MM.1S (cell line): ENCODE measurements at regions not wholly inside any gene's neighbourhood (a gene's known extent, or its start where the extent isn't known, plus 50 kb on each side); places are given as distances from the start of the nearest gene placed in this dataset.

Experiments used
- EZH2phosphoT487 ChIP-seq: fragments of 300-600 bp; sonication (generic); IDR thresholded peaks from 2 replicates; pipeline ENCODE4 v1.6.1; 2018; ENCODE audit warnings: antibody characterized with exemption, low read length
- TF ChIP-seq, protein P1 (sequence below): fragments of 300-600 bp; sonication (generic); IDR thresholded peaks from 2 replicates; pipeline ENCODE4 v1.5.1; 2016; ENCODE audit warnings: antibody characterized with exemption, low read length, mixed read lengths

- TF ChIP-seq, protein P1, sequence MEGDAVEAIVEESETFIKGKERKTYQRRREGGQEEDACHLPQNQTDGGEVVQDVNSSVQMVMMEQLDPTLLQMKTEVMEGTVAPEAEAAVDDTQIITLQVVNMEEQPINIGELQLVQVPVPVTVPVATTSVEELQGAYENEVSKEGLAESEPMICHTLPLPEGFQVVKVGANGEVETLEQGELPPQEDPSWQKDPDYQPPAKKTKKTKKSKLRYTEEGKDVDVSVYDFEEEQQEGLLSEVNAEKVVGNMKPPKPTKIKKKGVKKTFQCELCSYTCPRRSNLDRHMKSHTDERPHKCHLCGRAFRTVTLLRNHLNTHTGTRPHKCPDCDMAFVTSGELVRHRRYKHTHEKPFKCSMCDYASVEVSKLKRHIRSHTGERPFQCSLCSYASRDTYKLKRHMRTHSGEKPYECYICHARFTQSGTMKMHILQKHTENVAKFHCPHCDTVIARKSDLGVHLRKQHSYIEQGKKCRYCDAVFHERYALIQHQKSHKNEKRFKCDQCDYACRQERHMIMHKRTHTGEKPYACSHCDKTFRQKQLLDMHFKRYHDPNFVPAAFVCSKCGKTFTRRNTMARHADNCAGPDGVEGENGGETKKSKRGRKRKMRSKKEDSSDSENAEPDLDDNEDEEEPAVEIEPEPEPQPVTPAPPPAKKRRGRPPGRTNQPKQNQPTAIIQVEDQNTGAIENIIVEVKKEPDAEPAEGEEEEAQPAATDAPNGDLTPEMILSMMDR: no peak
- no peak for TF ChIP-seq EZH2phosphoT487
These were observed 89.2 kb downstream of the VEGFA start for GRCh38 chr6:43859213-43859612.
